22Rv1 (cell line): ENCODE measurements at regions not wholly inside any gene's neighbourhood (a gene's known extent, or its start where the extent isn't known, plus 50 kb on each side); places are given as distances from the start of the nearest gene placed in this dataset.

Source experiments
- H3K27ac ChIP-seq: fragments of 450-650 bp; 2 replicates; pipeline ENCODE4 v1.5.1; 2017
- CTCF ChIP-seq: fragments of 450-650 bp; IDR thresholded peaks from 2 replicates; pipeline ENCODE4 v1.5.1; 2017; ENCODE audit warnings: mild to moderate bottlenecking
- ZFX ChIP-seq: fragments of 450-650 bp; IDR thresholded peaks from 2 replicates; pipeline ENCODE4 v1.6.1; 2017; ENCODE audit warnings: antibody characterized with exemption, borderline replicate concordance

- no peak for TF ChIP-seq ZFX
- no peak for TF ChIP-seq CTCF
- no peak overlapping the region for H3K27ac ChIP-seq
Measured at GRCh38 chr3:70743754-70744153, 431.3 kb upstream of the MDFIC2 start.

GRCh38 chr3:70742081-70742480 lies 429.6 kb upstream of the MDFIC2 start:
- H3K27ac ChIP-seq: no peak overlapping the region
- no peak for TF ChIP-seq ZFX
- no peak for TF ChIP-seq CTCF

- TF ChIP-seq CTCF (no peak), ZFX (no peak)
Measured at GRCh38 chr3:70740872-70741271, 428.4 kb upstream of the MDFIC2 start.

GRCh38 chr3:70740071-70740470 lies 427.6 kb upstream of the MDFIC2 start:
- TF ChIP-seq CTCF (no peak), ZFX (no peak)
- H3K27ac ChIP-seq: no peak overlapping the region

More at GRCh38 chr3:70740872-70741271, 428.4 kb upstream of the MDFIC2 start:
- H3K27ac ChIP-seq: no peak overlapping the region

GRCh38 chr3:70738291-70738681 lies 425.8 kb upstream of the MDFIC2 start:
- peak overlapping the region; percentile 76 for H3K27ac ChIP-seq
- TF ChIP-seq ZFX (no peak), CTCF (no peak)

GRCh38 chr3:70737666-70738290 lies 425.3 kb upstream of the MDFIC2 start:
- H3K27ac ChIP-seq: peak overlapping the region; percentile 76
- TF ChIP-seq ZFX (no peak), CTCF (no peak)

GRCh38 chr3:70736009-70736408 lies 423.6 kb upstream of the MDFIC2 start:
- TF ChIP-seq CTCF: no peak
- no peak for TF ChIP-seq ZFX
- no peak overlapping the region for H3K27ac ChIP-seq
